Sciatic nerve (tissue), 2 donors: ENCODE measurements at regions not wholly inside any gene's neighbourhood (a gene's known extent, or its start where the extent isn't known, plus 50 kb on each side); places are given as distances from the start of the nearest gene placed in this dataset.

ENCODE experiments used
- ATAC-seq: fragments of 200-7000 bp; cut with Tn5 transposase; one replicate; pipeline ENCODE4 v1.9.1; 2020; ENCODE audit warnings: mild to moderate bottlenecking, moderate library complexity
- DNase-seq: peaks from one replicate; pipeline ENCODE4 v3.0.0-alpha.2; 2020; ENCODE audit warnings: low spot score
- intact Hi-C: fragments of 100-400 bp; cut with DNase I; formaldehyde crosslinking; loops from one replicate; pipeline ENCODE4 v1.14.2; 2022
- donor health status: DM: no; HTN: no; CAD: no.
- donor health status: DM: no; HTN: no; CAD: no.

GRCh38 chr5:121246971-121247370 is 604.7 kb upstream of the FTMT start:
- ATAC-seq (no peak), DNase-seq (no peak)
- intact Hi-C loops, result no loop called here

- no peak for ATAC-seq
- no peak for DNase-seq
- intact Hi-C loops, result no loop called here
These were observed 599.7 kb upstream of the FTMT start for GRCh38 chr5:121251954-121252353.

GRCh38 chr5:121257621-121258020 is 594.1 kb upstream of the FTMT start:
- no peak for DNase-seq
- intact Hi-C loops, result no loop called here

GRCh38 chr5:121263456-121263855 is 588.2 kb upstream of the FTMT start:
- intact Hi-C loops, result no loop called here
- ATAC-seq, result no peak

More at GRCh38 chr5:121257621-121258020, 594.1 kb upstream of the FTMT start:
- ATAC-seq, result no peak

GRCh38 chr5:121264605-121265004 is 587.1 kb upstream of the FTMT start:
- intact Hi-C loops, result no loop called here
- ATAC-seq, result no peak
- no peak for DNase-seq

More at GRCh38 chr5:121263456-121263855, 588.2 kb upstream of the FTMT start:
- no peak for DNase-seq

GRCh38 chr5:121271546-121271945 is 580.1 kb upstream of the FTMT start:
- DNase-seq (no peak), ATAC-seq (no peak)
- intact Hi-C loops, result no loop called here

GRCh38 chr5:121273833-121274433 is 577.7 kb upstream of the FTMT start:
- no peak for ATAC-seq
- intact Hi-C loops, result no loop called here

GRCh38 chr5:121279801-121280200 is 571.9 kb upstream of the FTMT start:
- intact Hi-C loops, result no loop called here
- DNase-seq (no peak), ATAC-seq (no peak)

More at GRCh38 chr5:121273833-121274433, 577.7 kb upstream of the FTMT start:
- DNase-seq, result no peak

GRCh38 chr5:121285801-121286521 is 565.7 kb upstream of the FTMT start:
- intact Hi-C loops, result no loop called here
- ATAC-seq (peak; percentile 30), DNase-seq (no peak)

GRCh38 chr5:121288781-121289180 is 562.9 kb upstream of the FTMT start:
- no peak for ATAC-seq
- no peak for DNase-seq
- intact Hi-C loops, result no loop called here

- ATAC-seq (no peak), DNase-seq (no peak)
- intact Hi-C loops, result no loop called here
These were observed 559.0 kb upstream of the FTMT start for GRCh38 chr5:121292664-121293063.

- ATAC-seq, result no peak
- intact Hi-C loops, result no loop called here
- no peak for DNase-seq
These were observed 555.3 kb upstream of the FTMT start for GRCh38 chr5:121296356-121296755.

GRCh38 chr5:121299153-121299552 is 552.5 kb upstream of the FTMT start:
- no peak for ATAC-seq
- intact Hi-C loops, result no loop called here

GRCh38 chr5:121304838-121305237 is 546.8 kb upstream of the FTMT start:
- no peak for ATAC-seq
- intact Hi-C loops, result no loop called here

More at GRCh38 chr5:121299153-121299552, 552.5 kb upstream of the FTMT start:
- no peak for DNase-seq

GRCh38 chr5:121313886-121314285 is 537.8 kb upstream of the FTMT start:
- intact Hi-C loops, result no loop called here
- ATAC-seq (no peak), DNase-seq (no peak)

More at GRCh38 chr5:121304838-121305237, 546.8 kb upstream of the FTMT start:
- no peak for DNase-seq

- no peak for ATAC-seq
These were observed 535.9 kb upstream of the FTMT start for GRCh38 chr5:121315786-121316185.

GRCh38 chr5:121319292-121319691 is 532.4 kb upstream of the FTMT start:
- ATAC-seq (peak; percentile 26), DNase-seq (no peak)
- intact Hi-C loops, result no loop called here

More at GRCh38 chr5:121315786-121316185, 535.9 kb upstream of the FTMT start:
- intact Hi-C loops, result no loop called here
- no peak for DNase-seq

- intact Hi-C loops, result no loop called here
- DNase-seq, result no peak
- ATAC-seq, result no peak
These were observed 525.8 kb upstream of the FTMT start for GRCh38 chr5:121325930-121326329.

GRCh38 chr5:121350181-121350930 is 501.3 kb upstream of the FTMT start:
- no peak for DNase-seq
- no peak for ATAC-seq
- intact Hi-C loops, result no loop called here

GRCh38 chr5:121366515-121366914 is 485.2 kb upstream of the FTMT start:
- no peak for ATAC-seq
- intact Hi-C loops, result no loop called here
- DNase-seq, result no peak
